ENCODE measurements at regions not wholly inside any gene's neighbourhood (a gene's known extent, or its start where the extent isn't known, plus 50 kb on each side); places are given as distances from the start of the nearest gene placed in this dataset.

- Histone ChIP-seq H3K4me3 (ENCODE audit: low read depth, low read length) (no peak overlapping the region), H3K9me3 (ENCODE audit: control insufficient read depth, insufficient read depth, low read depth, low read length) (no peaks in the 10 kb centered on the region), H3K36me3 (ENCODE audit: control insufficient read depth, insufficient read depth, low read length) (no peaks in the 10 kb centered on the region), H3K4me1 (ENCODE audit: control insufficient read depth, insufficient read depth, low read length) (peaks cover under 1% of the 10 kb centered on the region; the same call in 1 of the 2 replicates), H3K27ac (ENCODE audit: low read depth, low read length) (no peak overlapping the region), H3K9ac (ENCODE audit: low read length) (no peak overlapping the region), H3K27me3 (ENCODE audit: control insufficient read depth, insufficient read depth, low read length) (no peaks in the 10 kb centered on the region)
Measured at GRCh38 chr2:221019668-221020067, 552.4 kb downstream of the EPHA4 start.

GRCh38 chr2:221022554-221022953 lies 549.5 kb downstream of the EPHA4 start:
- H3K27ac ChIP-seq (ENCODE audit: low read depth, low read length), result no peak overlapping the region
- H3K9ac ChIP-seq (ENCODE audit: low read length), result no peak overlapping the region
- H3K36me3 ChIP-seq (ENCODE audit: control insufficient read depth, insufficient read depth, low read length), result no peaks in the 10 kb centered on the region
- no peak overlapping the region for H3K4me3 ChIP-seq (ENCODE audit: low read depth, low read length)
- H3K9me3 ChIP-seq (ENCODE audit: control insufficient read depth, insufficient read depth, low read depth, low read length), result no peaks in the 10 kb centered on the region
- H3K27me3 ChIP-seq (ENCODE audit: control insufficient read depth, insufficient read depth, low read length), result no peaks in the 10 kb centered on the region
- H3K4me1 ChIP-seq (ENCODE audit: control insufficient read depth, insufficient read depth, low read length), result no peaks in the 10 kb centered on the region

- no peaks in the 10 kb centered on the region for H3K4me1 ChIP-seq (ENCODE audit: control insufficient read depth, insufficient read depth, low read length)
Measured at GRCh38 chr2:221025398-221025797, 546.7 kb downstream of the EPHA4 start.

GRCh38 chr2:221034026-221034701 lies 537.9 kb downstream of the EPHA4 start:
- H3K4me3 ChIP-seq (ENCODE audit: low read depth, low read length), result no peak overlapping the region
- 0 out of 2 replicates have a peak, but pooled peaks cover 6% of the 10 kb centered on the region for H3K4me1 ChIP-seq (ENCODE audit: control insufficient read depth, insufficient read depth, low read length)

More at GRCh38 chr2:221025398-221025797, 546.7 kb downstream of the EPHA4 start:
- Histone ChIP-seq H3K4me3 (ENCODE audit: low read depth, low read length) (no peak overlapping the region), H3K9me3 (ENCODE audit: control insufficient read depth, insufficient read depth, low read depth, low read length) (no peaks in the 10 kb centered on the region), H3K27me3 (ENCODE audit: control insufficient read depth, insufficient read depth, low read length) (no peaks in the 10 kb centered on the region), H3K36me3 (ENCODE audit: control insufficient read depth, insufficient read depth, low read length) (no peaks in the 10 kb centered on the region), H3K9ac (ENCODE audit: low read length) (no peak overlapping the region), H3K27ac (ENCODE audit: low read depth, low read length) (no peak overlapping the region)

GRCh38 chr2:221034973-221035372 lies 537.1 kb downstream of the EPHA4 start:
- H3K36me3 ChIP-seq (ENCODE audit: control insufficient read depth, insufficient read depth, low read length), result no peaks in the 10 kb centered on the region
- H3K27ac ChIP-seq (ENCODE audit: low read depth, low read length), result no peak overlapping the region
- H3K27me3 ChIP-seq (ENCODE audit: control insufficient read depth, insufficient read depth, low read length), result no peaks in the 10 kb centered on the region
- no peak overlapping the region for H3K9ac ChIP-seq (ENCODE audit: low read length)
- H3K9me3 ChIP-seq (ENCODE audit: control insufficient read depth, insufficient read depth, low read depth, low read length), result no peaks in the 10 kb centered on the region
- H3K4me1 ChIP-seq (ENCODE audit: control insufficient read depth, insufficient read depth, low read length), result 0 out of 2 replicates have a peak, but pooled peaks cover 6% of the 10 kb centered on the region
- H3K4me3 ChIP-seq (ENCODE audit: low read depth, low read length), result no peak overlapping the region

More at GRCh38 chr2:221034026-221034701, 537.9 kb downstream of the EPHA4 start:
- Histone ChIP-seq H3K9ac (ENCODE audit: low read length) (no peak overlapping the region), H3K9me3 (ENCODE audit: control insufficient read depth, insufficient read depth, low read depth, low read length) (no peaks in the 10 kb centered on the region), H3K27ac (ENCODE audit: low read depth, low read length) (no peak overlapping the region), H3K27me3 (ENCODE audit: control insufficient read depth, insufficient read depth, low read length) (no peaks in the 10 kb centered on the region), H3K36me3 (ENCODE audit: control insufficient read depth, insufficient read depth, low read length) (no peaks in the 10 kb centered on the region)

- Histone ChIP-seq H3K9ac (ENCODE audit: low read length) (no peak overlapping the region), H3K27me3 (ENCODE audit: control insufficient read depth, insufficient read depth, low read length) (no peaks in the 10 kb centered on the region), H3K27ac (ENCODE audit: low read depth, low read length) (no peak overlapping the region)
Measured at GRCh38 chr2:221042926-221043325, 529.2 kb downstream of the EPHA4 start.

GRCh38 chr2:221044781-221045180 lies 527.3 kb downstream of the EPHA4 start:
- H3K9ac ChIP-seq (ENCODE audit: low read length), result no peak overlapping the region
- H3K27me3 ChIP-seq (ENCODE audit: control insufficient read depth, insufficient read depth, low read length), result no peaks in the 10 kb centered on the region
- H3K9me3 ChIP-seq (ENCODE audit: control insufficient read depth, insufficient read depth, low read depth, low read length), result no peaks in the 10 kb centered on the region
- H3K4me3 ChIP-seq (ENCODE audit: low read depth, low read length), result no peak overlapping the region
- no peak overlapping the region for H3K27ac ChIP-seq (ENCODE audit: low read depth, low read length)
- no peaks in the 10 kb centered on the region for H3K4me1 ChIP-seq (ENCODE audit: control insufficient read depth, insufficient read depth, low read length)
- no peaks in the 10 kb centered on the region for H3K36me3 ChIP-seq (ENCODE audit: control insufficient read depth, insufficient read depth, low read length)

More at GRCh38 chr2:221042926-221043325, 529.2 kb downstream of the EPHA4 start:
- H3K4me1 ChIP-seq (ENCODE audit: control insufficient read depth, insufficient read depth, low read length), result no peaks in the 10 kb centered on the region
- H3K9me3 ChIP-seq (ENCODE audit: control insufficient read depth, insufficient read depth, low read depth, low read length), result no peaks in the 10 kb centered on the region
- H3K36me3 ChIP-seq (ENCODE audit: control insufficient read depth, insufficient read depth, low read length), result no peaks in the 10 kb centered on the region
- no peak overlapping the region for H3K4me3 ChIP-seq (ENCODE audit: low read depth, low read length)

GRCh38 chr2:221050020-221050795 lies 521.9 kb downstream of the EPHA4 start:
- no peak overlapping the region for H3K4me3 ChIP-seq (ENCODE audit: low read depth, low read length)
- no peak overlapping the region for H3K27ac ChIP-seq (ENCODE audit: low read depth, low read length)
- H3K36me3 ChIP-seq (ENCODE audit: control insufficient read depth, insufficient read depth, low read length), result no peaks in the 10 kb centered on the region
- H3K4me1 ChIP-seq (ENCODE audit: control insufficient read depth, insufficient read depth, low read length), result no peaks in the 10 kb centered on the region
- H3K27me3 ChIP-seq (ENCODE audit: control insufficient read depth, insufficient read depth, low read length), result no peaks in the 10 kb centered on the region
- H3K9me3 ChIP-seq (ENCODE audit: control insufficient read depth, insufficient read depth, low read depth, low read length), result no peaks in the 10 kb centered on the region
- no peak overlapping the region for H3K9ac ChIP-seq (ENCODE audit: low read length)

- H3K9me3 ChIP-seq (ENCODE audit: control insufficient read depth, insufficient read depth, low read depth, low read length), result no peaks in the 10 kb centered on the region
- no peaks in the 10 kb centered on the region for H3K27me3 ChIP-seq (ENCODE audit: control insufficient read depth, insufficient read depth, low read length)
- H3K27ac ChIP-seq (ENCODE audit: low read depth, low read length), result no peak overlapping the region
- no peaks in the 10 kb centered on the region for H3K36me3 ChIP-seq (ENCODE audit: control insufficient read depth, insufficient read depth, low read length)
- no peak overlapping the region for H3K9ac ChIP-seq (ENCODE audit: low read length)
- H3K4me3 ChIP-seq (ENCODE audit: low read depth, low read length), result no peak overlapping the region
- H3K4me1 ChIP-seq (ENCODE audit: control insufficient read depth, insufficient read depth, low read length), result no peaks in the 10 kb centered on the region
Measured at GRCh38 chr2:221051162-221051561, 520.9 kb downstream of the EPHA4 start.

- no peak overlapping the region for H3K27ac ChIP-seq (ENCODE audit: low read depth, low read length)
- no peaks in the 10 kb centered on the region for H3K4me1 ChIP-seq (ENCODE audit: control insufficient read depth, insufficient read depth, low read length)
- H3K27me3 ChIP-seq (ENCODE audit: control insufficient read depth, insufficient read depth, low read length), result no peaks in the 10 kb centered on the region
- no peaks in the 10 kb centered on the region for H3K36me3 ChIP-seq (ENCODE audit: control insufficient read depth, insufficient read depth, low read length)
- no peak overlapping the region for H3K9ac ChIP-seq (ENCODE audit: low read length)
- H3K9me3 ChIP-seq (ENCODE audit: control insufficient read depth, insufficient read depth, low read depth, low read length), result peaks cover 17% of the 10 kb centered on the region
- no peak overlapping the region for H3K4me3 ChIP-seq (ENCODE audit: low read depth, low read length)
Measured at GRCh38 chr2:221060376-221060775, 511.7 kb downstream of the EPHA4 start.

- no peak overlapping the region for H3K9ac ChIP-seq (ENCODE audit: low read length)
- H3K9me3 ChIP-seq (ENCODE audit: control insufficient read depth, insufficient read depth, low read depth, low read length), result peaks cover 4% of the 10 kb centered on the region; the same call in 1 of the 2 replicates
- no peak overlapping the region for H3K4me3 ChIP-seq (ENCODE audit: low read depth, low read length)
- no peaks in the 10 kb centered on the region for H3K27me3 ChIP-seq (ENCODE audit: control insufficient read depth, insufficient read depth, low read length)
- H3K36me3 ChIP-seq (ENCODE audit: control insufficient read depth, insufficient read depth, low read length), result no peaks in the 10 kb centered on the region
- H3K4me1 ChIP-seq (ENCODE audit: control insufficient read depth, insufficient read depth, low read length), result no peaks in the 10 kb centered on the region
- no peak overlapping the region for H3K27ac ChIP-seq (ENCODE audit: low read depth, low read length)
Measured at GRCh38 chr2:221063568-221063967, 508.5 kb downstream of the EPHA4 start.

Data from HUES6 (cell line).